ENCODE measurements at regions not wholly inside any gene's neighbourhood (a gene's known extent, or its start where the extent isn't known, plus 50 kb on each side); places are given as distances from the start of the nearest gene placed in this dataset.
A peak's percentile ranks its signal among the peaks of the same experiment; 100 is the strongest.

GRCh38 chr7:73972614-73973013, 55.4 kb upstream of the ELN start:
- Histone ChIP-seq H3K9me3 (no peaks in the 10 kb centered on the region), H3K4me1 (replicated peaks) (no peaks in the 10 kb centered on the region), H3K27me3 (replicated peaks; ENCODE audit: insufficient read depth) (no peaks in the 10 kb centered on the region), H3K27ac (no peak overlapping the region), H3K4me3 (no peak overlapping the region), H3K36me3 (no peaks in the 10 kb centered on the region)
- no peak for DNase-seq (ENCODE audit: low spot score)
- WGBS: 87% methylated on average over 12 of the region's 12 CpGs
- no peak for TF ChIP-seq POLR2AphosphoS5 (IDR thresholded peaks at IDR 0.05)
- intact Hi-C loops (cut with DNase I): no loop called here

- no peak for TF ChIP-seq POLR2AphosphoS5 (IDR thresholded peaks at IDR 0.05)
- no peak for TF ChIP-seq POLR2A (IDR thresholded peaks at IDR 0.05)
- TF ChIP-seq CTCF (IDR thresholded peaks at IDR 0.05): no peak
- H3K9me3 ChIP-seq: no peaks in the 10 kb centered on the region
- no peak overlapping the region for H3K27ac ChIP-seq
- H3K36me3 ChIP-seq: no peaks in the 10 kb centered on the region
- no peak overlapping the region for H3K4me3 ChIP-seq
- intact Hi-C loops (cut with DNase I): no loop called here
- WGBS: 48% methylated on average over 6 of the region's 6 CpGs
- no peaks in the 10 kb centered on the region for H3K4me1 ChIP-seq (replicated peaks)
- no peaks in the 10 kb centered on the region for H3K27me3 ChIP-seq (replicated peaks; ENCODE audit: insufficient read depth)
- DNase-seq (ENCODE audit: low spot score): peak; percentile 27
Observed at GRCh38 chr7:73973091-73973490, 54.9 kb upstream of the ELN start.

- Histone ChIP-seq H3K9me3 (no peaks in the 10 kb centered on the region), H3K27ac (no peak overlapping the region), H3K27me3 (replicated peaks; ENCODE audit: insufficient read depth) (no peaks in the 10 kb centered on the region), H3K4me3 (no peak overlapping the region), H3K36me3 (no peaks in the 10 kb centered on the region), H3K4me1 (replicated peaks) (no peaks in the 10 kb centered on the region)
- TF ChIP-seq POLR2A (IDR thresholded peaks at IDR 0.05) (no peak), POLR2AphosphoS5 (IDR thresholded peaks at IDR 0.05) (no peak), CTCF (IDR thresholded peaks at IDR 0.05) (no peak)
- 79% methylated on average over 23 of the region's 23 CpGs for WGBS
- DNase-seq (ENCODE audit: low spot score): no peak
- intact Hi-C loops (cut with DNase I): no loop called here
Observed at GRCh38 chr7:73974101-73974947, 53.6 kb upstream of the ELN start.

GRCh38 chr7:73974948-73975926, 52.7 kb upstream of the ELN start:
- Histone ChIP-seq H3K9me3 (no peaks in the 10 kb centered on the region), H3K4me3 (no peak overlapping the region), H3K27ac (no peak overlapping the region), H3K36me3 (no peaks in the 10 kb centered on the region), H3K4me1 (replicated peaks) (no peaks in the 10 kb centered on the region), H3K27me3 (replicated peaks; ENCODE audit: insufficient read depth) (no peaks in the 10 kb centered on the region)
- intact Hi-C loops (cut with DNase I): no loop called here
- no peak for DNase-seq (ENCODE audit: low spot score)
- TF ChIP-seq POLR2AphosphoS5 (IDR thresholded peaks at IDR 0.05) (no peak), CTCF (IDR thresholded peaks at IDR 0.05) (no peak), POLR2A (IDR thresholded peaks at IDR 0.05) (no peak)
- 56% methylated on average over 30 of the region's 30 CpGs for WGBS
